Brain microvascular endothelial cell (primary cell): ENCODE measurements at regions not wholly inside any gene's neighbourhood (a gene's known extent, or its start where the extent isn't known, plus 50 kb on each side); places are given as distances from the start of the nearest gene placed in this dataset.
"Not testable (repeated sequence)": the region's sequence is repeated elsewhere in the genome, so short reads cannot be mapped to it uniquely, and the experiment has no call there.

ENCODE experiments used
- DNase-seq: peaks from one replicate; pipeline ENCODE4 v3.0.0-alpha.2; 2020
- H3K27ac ChIP-seq: fragments of 250-450 bp; sonication (Bioruptor Pico); 2 replicates; pipeline ENCODE4 v1.5.1; 2020; ENCODE audit warnings: mild to moderate bottlenecking, moderate library complexity
- H3K27me3 ChIP-seq: fragments of 250-450 bp; sonication (Bioruptor Pico); replicated peaks from 2 replicates; pipeline ENCODE4 v1.5.1; 2020; ENCODE audit warnings: mild to moderate bottlenecking
- H3K36me3 ChIP-seq: fragments of 250-450 bp; sonication (Bioruptor Pico); replicated peaks from 2 replicates; pipeline ENCODE4 v1.5.1; 2020; ENCODE audit warnings: mild to moderate bottlenecking
- H3K4me3 ChIP-seq: 2 replicates; pipeline ENCODE4 v1.5.1; 2011; ENCODE audit warnings: low read depth, mild to moderate bottlenecking, control low read depth, low read length, moderate library complexity
- in situ Hi-C: cut with HindIII; loops from 2 replicates; pipeline ENCODE4 v1.10.0; 2017; ENCODE audit warnings: low sequenced_read_pairs, low pct_ligation_motif_present
- TF ChIP-seq, protein P1 (sequence below): IDR thresholded peaks from 2 replicates; pipeline ENCODE4 v1.5.1; 2011; ENCODE audit warnings: low read depth, mild to moderate bottlenecking, moderate library complexity, low read length, control low read depth, inconsistent platforms; ENCODE audit errors: missing control alignments

- no peaks in the 10 kb centered on the region for H3K36me3 ChIP-seq
- H3K4me3 ChIP-seq = no peak overlapping the region
- in situ Hi-C loops = no loop called here
- no peak for DNase-seq
- TF ChIP-seq, protein P1, sequence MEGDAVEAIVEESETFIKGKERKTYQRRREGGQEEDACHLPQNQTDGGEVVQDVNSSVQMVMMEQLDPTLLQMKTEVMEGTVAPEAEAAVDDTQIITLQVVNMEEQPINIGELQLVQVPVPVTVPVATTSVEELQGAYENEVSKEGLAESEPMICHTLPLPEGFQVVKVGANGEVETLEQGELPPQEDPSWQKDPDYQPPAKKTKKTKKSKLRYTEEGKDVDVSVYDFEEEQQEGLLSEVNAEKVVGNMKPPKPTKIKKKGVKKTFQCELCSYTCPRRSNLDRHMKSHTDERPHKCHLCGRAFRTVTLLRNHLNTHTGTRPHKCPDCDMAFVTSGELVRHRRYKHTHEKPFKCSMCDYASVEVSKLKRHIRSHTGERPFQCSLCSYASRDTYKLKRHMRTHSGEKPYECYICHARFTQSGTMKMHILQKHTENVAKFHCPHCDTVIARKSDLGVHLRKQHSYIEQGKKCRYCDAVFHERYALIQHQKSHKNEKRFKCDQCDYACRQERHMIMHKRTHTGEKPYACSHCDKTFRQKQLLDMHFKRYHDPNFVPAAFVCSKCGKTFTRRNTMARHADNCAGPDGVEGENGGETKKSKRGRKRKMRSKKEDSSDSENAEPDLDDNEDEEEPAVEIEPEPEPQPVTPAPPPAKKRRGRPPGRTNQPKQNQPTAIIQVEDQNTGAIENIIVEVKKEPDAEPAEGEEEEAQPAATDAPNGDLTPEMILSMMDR = no peak
- no peaks in the 10 kb centered on the region for H3K27me3 ChIP-seq
- no peak overlapping the region for H3K27ac ChIP-seq
Measured at GRCh38 chr2:193219413-193219812, 1024.7 kb upstream of the TMEFF2 start.

GRCh38 chr2:193201583-193201982 is 1006.9 kb upstream of the TMEFF2 start:
- in situ Hi-C loops = no loop called here
- no peak overlapping the region for H3K27ac ChIP-seq
- no peak overlapping the region for H3K4me3 ChIP-seq
- TF ChIP-seq, protein P1 = no peak
- H3K36me3 ChIP-seq = no peaks in the 10 kb centered on the region
- H3K27me3 ChIP-seq = no peaks in the 10 kb centered on the region
- no peak for DNase-seq

- H3K27ac ChIP-seq = no peak overlapping the region
- no peaks in the 10 kb centered on the region for H3K27me3 ChIP-seq
- H3K36me3 ChIP-seq = no peaks in the 10 kb centered on the region
- no peak for DNase-seq
- TF ChIP-seq, protein P1 = no peak
- in situ Hi-C loops = no loop called here
- H3K4me3 ChIP-seq = no peak overlapping the region
Measured at GRCh38 chr2:193199322-193199721, 1004.6 kb upstream of the TMEFF2 start.

DNA sequence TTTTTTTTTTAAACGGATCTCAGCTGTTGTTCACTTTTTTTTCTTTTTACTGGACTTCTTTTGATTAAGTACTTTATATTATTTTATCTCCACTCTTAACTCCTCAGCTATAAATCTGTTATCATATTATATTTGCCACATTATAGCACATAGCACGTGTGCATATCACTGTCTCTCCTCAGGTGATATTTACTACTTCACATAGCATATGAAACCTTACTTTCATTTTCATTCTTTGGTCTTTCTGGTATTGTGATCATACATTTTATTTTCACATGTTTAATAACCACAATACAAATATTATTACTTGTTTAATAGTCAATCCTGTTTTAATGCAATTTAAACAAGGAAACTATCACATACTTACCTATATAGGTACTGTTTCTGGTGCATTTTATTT is 993.1 kb upstream of the TMEFF2 start:
- TF ChIP-seq, protein P1 = no peak
- no peak for DNase-seq
- no peaks in the 10 kb centered on the region for H3K36me3 ChIP-seq
- in situ Hi-C loops = no loop called here
- no peak overlapping the region for H3K4me3 ChIP-seq
- H3K27ac ChIP-seq = no peak overlapping the region
- no peaks in the 10 kb centered on the region for H3K27me3 ChIP-seq

- H3K4me3 ChIP-seq = not testable (repeated sequence)
Measured at GRCh38 chr2:193170981-193171380, 976.2 kb upstream of the TMEFF2 start.

DNA sequence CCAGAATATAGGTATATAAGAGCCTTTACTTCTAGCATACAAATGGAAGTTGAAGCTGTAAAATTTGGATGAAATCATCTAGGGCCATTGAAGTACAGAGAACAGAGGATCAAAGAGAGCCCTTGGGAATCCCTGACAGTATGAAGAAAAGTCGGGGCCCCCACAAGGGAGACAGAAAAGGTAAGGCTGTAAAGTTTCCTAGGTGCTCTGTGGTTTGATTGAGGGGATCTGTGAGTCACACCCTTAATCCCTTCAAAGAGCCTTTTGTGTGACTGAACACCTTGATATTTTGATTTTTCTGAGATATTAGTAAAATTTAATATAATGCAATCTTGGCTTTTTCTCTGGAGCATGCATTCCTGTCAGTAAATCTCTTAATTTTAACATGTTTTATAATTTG is 961.7 kb upstream of the TMEFF2 start:
- TF ChIP-seq, protein P1 = no peak
- Histone ChIP-seq H3K36me3 (no peaks in the 10 kb centered on the region), H3K27ac (no peak overlapping the region), H3K27me3 (no peaks in the 10 kb centered on the region), H3K4me3 (no peak overlapping the region)
- in situ Hi-C loops = no loop called here
- no peak for DNase-seq

More at GRCh38 chr2:193170981-193171380, 976.2 kb upstream of the TMEFF2 start:
- H3K36me3 ChIP-seq, in situ Hi-C loops, H3K27ac ChIP-seq, DNase-seq, H3K27me3 ChIP-seq: not testable (repeated sequence)
